Liver (tissue), 3 donors: ENCODE measurements at regions not wholly inside any gene's neighbourhood (a gene's known extent, or its start where the extent isn't known, plus 50 kb on each side); places are given as distances from the start of the nearest gene placed in this dataset.

Experiments
- CTCF ChIP-seq: fragments of 150-350 bp; IDR thresholded peaks from 2 replicates; pipeline ENCODE4 v1.5.1; 2017; ENCODE audit warnings: improper control_type of control experiment, low read depth, low read length; ENCODE audit not compliant: missing input control
- GABPA ChIP-seq, 2 donors: IDR thresholded peaks in 1 of 2; conservative IDR thresholded peaks in 1 of 2; 2 replicates each; pipeline ENCODE4 v1.6.1; 2016; ENCODE audit warnings: antibody characterized with exemption in 2 of 2, mild to moderate bottlenecking in 1 of 2, moderate library complexity in 1 of 2
- HNF4A ChIP-seq, 2 donors: conservative IDR thresholded peaks; 2 replicates each; pipeline ENCODE4 v1.6.1; 2016; ENCODE audit warnings: antibody characterized with exemption in 2 of 2, mild to moderate bottlenecking in 2 of 2
- YY1 ChIP-seq: IDR thresholded peaks from 2 replicates; pipeline ENCODE4 v1.6.1; 2016; ENCODE audit warnings: antibody characterized with exemption, mild to moderate bottlenecking
- donor health status: healthy.
- donor health status: healthy.

- TF ChIP-seq GABPA (IDR thresholded peaks at IDR 0.05 in 1 of 2, conservative IDR thresholded peaks at IDR 0.05 in 1 of 2): no peak
- TF ChIP-seq HNF4A (conservative IDR thresholded peaks at IDR 0.05): no peak
- no peak for TF ChIP-seq CTCF
- TF ChIP-seq YY1: no peak
Measured at GRCh38 chr13:74912898-74913297, 569.1 kb downstream of the TBC1D4 start.
